Hepatocyte (in vitro differentiated cells): ENCODE measurements at regions not wholly inside any gene's neighbourhood (a gene's known extent, or its start where the extent isn't known, plus 50 kb on each side); places are given as distances from the start of the nearest gene placed in this dataset.
"Not testable (repeated sequence)": the region's sequence is repeated elsewhere in the genome, so short reads cannot be mapped to it uniquely, and the experiment has no call there.

Experiments used
- DNase-seq: peaks from one replicate; pipeline ENCODE4 v3.0.0-alpha.2; 2016; ENCODE audit warnings: low spot score
- H2AFZ ChIP-seq: fragments of 200-600 bp; sonication (generic); 2 replicates; pipeline ENCODE4 v1.6.0; 2016; ENCODE audit warnings: antibody characterized with exemption, mild to moderate bottlenecking
- H3K27ac ChIP-seq: fragments of 200-600 bp; sonication (generic); 2 replicates; pipeline ENCODE4 v1.5.1; 2016; ENCODE audit warnings: mild to moderate bottlenecking
- H3K27me3 ChIP-seq: fragments of 200-600 bp; sonication (generic); 2 replicates; pipeline ENCODE4 v1.6.1; 2016
- H3K36me3 ChIP-seq: fragments of 200-600 bp; sonication (generic); replicated peaks from 2 replicates; pipeline ENCODE4 v1.5.1; 2016; ENCODE audit warnings: low read depth; ENCODE audit not compliant: insufficient read depth
- H3K4me1 ChIP-seq: fragments of 200-600 bp; sonication (generic); 2 replicates; pipeline ENCODE4 v1.5.1; 2016; ENCODE audit warnings: mild to moderate bottlenecking, moderate library complexity; ENCODE audit not compliant: insufficient read depth
- H3K4me2 ChIP-seq: fragments of 200-600 bp; sonication (generic); 2 replicates; pipeline ENCODE4 v1.6.0; 2016
- H3K4me3 ChIP-seq: fragments of 200-600 bp; sonication (generic); 2 replicates; pipeline ENCODE4 v1.5.1; 2016; ENCODE audit warnings: mild to moderate bottlenecking
- H3K79me2 ChIP-seq: fragments of 200-600 bp; sonication (generic); 2 replicates; pipeline ENCODE4 v1.6.0; 2017; ENCODE audit warnings: mild to moderate bottlenecking
- H3K9me2 ChIP-seq: fragments of 200-600 bp; sonication (generic); replicated peaks from 2 replicates; pipeline ENCODE4 v1.6.0; 2017; ENCODE audit warnings: mild to moderate bottlenecking; ENCODE audit not compliant: insufficient read depth
- H3K9me3 ChIP-seq: fragments of 200-600 bp; sonication (generic); 2 replicates; pipeline ENCODE4 v1.5.1; 2016; ENCODE audit warnings: low read depth, mild to moderate bottlenecking
- H4K20me1 ChIP-seq: fragments of 200-600 bp; sonication (generic); 2 replicates; pipeline ENCODE4 v1.6.0; 2016; ENCODE audit warnings: mild to moderate bottlenecking; ENCODE audit not compliant: insufficient read depth, poor library complexity, severe bottlenecking
- EZH2 ChIP-seq: fragments of 200-600 bp; sonication (generic); IDR thresholded peaks from 2 replicates; pipeline ENCODE4 v1.6.1; 2016; ENCODE audit warnings: antibody characterized with exemption, mild to moderate bottlenecking, borderline replicate concordance
- EZH2phosphoT487 ChIP-seq: fragments of 200-600 bp; sonication (generic); IDR thresholded peaks from one replicate; pipeline ENCODE4 v1.6.1; 2018; ENCODE audit warnings: antibody characterized with exemption, mild to moderate bottlenecking, low read depth, moderate library complexity; ENCODE audit not compliant: unreplicated experiment, severe bottlenecking
- WGBS: methylation state at CpG from one replicate; pipeline ENCODE4 v1.1.6; 2016; ENCODE audit warnings: low lambda C conversion rate; ENCODE audit errors: missing lambda C conversion rate; 5-methylcytosine and 5-hydroxymethylcytosine counted together
- TF ChIP-seq, protein P1 (sequence below): fragments of 200-600 bp; sonication (generic); IDR thresholded peaks from 2 replicates; pipeline ENCODE4 v1.5.1; 2016; ENCODE audit warnings: antibody characterized with exemption, mild to moderate bottlenecking; ENCODE audit not compliant: poor library complexity

GRCh38 chr15:20106026-20106425, 435.6 kb downstream of the GOLGA6L6 start:
- 70% methylated on average over 2 of the region's 2 CpGs for WGBS
- Histone ChIP-seq H3K9me3 (no peaks in the 10 kb centered on the region), H3K27me3 (no peaks in the 10 kb centered on the region), H3K79me2 (no peaks in the 10 kb centered on the region), H2AFZ (no peak overlapping the region), H3K9me2 (no peaks in the 10 kb centered on the region), H3K4me2 (no peak overlapping the region), H4K20me1 (no peaks in the 10 kb centered on the region), H3K4me1 (no peaks in the 10 kb centered on the region), H3K36me3 (no peaks in the 10 kb centered on the region), H3K4me3 (no peak overlapping the region), H3K27ac (no peak overlapping the region)
- TF ChIP-seq, protein P1, sequence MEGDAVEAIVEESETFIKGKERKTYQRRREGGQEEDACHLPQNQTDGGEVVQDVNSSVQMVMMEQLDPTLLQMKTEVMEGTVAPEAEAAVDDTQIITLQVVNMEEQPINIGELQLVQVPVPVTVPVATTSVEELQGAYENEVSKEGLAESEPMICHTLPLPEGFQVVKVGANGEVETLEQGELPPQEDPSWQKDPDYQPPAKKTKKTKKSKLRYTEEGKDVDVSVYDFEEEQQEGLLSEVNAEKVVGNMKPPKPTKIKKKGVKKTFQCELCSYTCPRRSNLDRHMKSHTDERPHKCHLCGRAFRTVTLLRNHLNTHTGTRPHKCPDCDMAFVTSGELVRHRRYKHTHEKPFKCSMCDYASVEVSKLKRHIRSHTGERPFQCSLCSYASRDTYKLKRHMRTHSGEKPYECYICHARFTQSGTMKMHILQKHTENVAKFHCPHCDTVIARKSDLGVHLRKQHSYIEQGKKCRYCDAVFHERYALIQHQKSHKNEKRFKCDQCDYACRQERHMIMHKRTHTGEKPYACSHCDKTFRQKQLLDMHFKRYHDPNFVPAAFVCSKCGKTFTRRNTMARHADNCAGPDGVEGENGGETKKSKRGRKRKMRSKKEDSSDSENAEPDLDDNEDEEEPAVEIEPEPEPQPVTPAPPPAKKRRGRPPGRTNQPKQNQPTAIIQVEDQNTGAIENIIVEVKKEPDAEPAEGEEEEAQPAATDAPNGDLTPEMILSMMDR: no peak
- TF ChIP-seq EZH2phosphoT487 (no peak), EZH2 (no peak)
- DNase-seq: peak; percentile 6

GRCh38 chr15:20105011-20105990, 436.3 kb downstream of the GOLGA6L6 start:
- H3K4me2 ChIP-seq, DNase-seq: not testable (repeated sequence)

GRCh38 chr15:20104551-20104950, 437.0 kb downstream of the GOLGA6L6 start:
- 75% methylated on average over 5 of the region's 6 CpGs for WGBS
- H3K27me3 ChIP-seq, H3K9me2 ChIP-seq, H3K36me3 ChIP-seq, DNase-seq, H3K27ac ChIP-seq, H3K9me3 ChIP-seq, H3K4me3 ChIP-seq, H4K20me1 ChIP-seq, H3K4me2 ChIP-seq, H3K79me2 ChIP-seq, H2AFZ ChIP-seq, H3K4me1 ChIP-seq: not testable (repeated sequence)

More at GRCh38 chr15:20105011-20105990, 436.3 kb downstream of the GOLGA6L6 start:
- not testable (repeated sequence) for H2AFZ ChIP-seq, H3K9me2 ChIP-seq, H3K9me3 ChIP-seq, H3K4me3 ChIP-seq, H3K79me2 ChIP-seq, H3K4me1 ChIP-seq, H3K27me3 ChIP-seq, H4K20me1 ChIP-seq, H3K27ac ChIP-seq, H3K36me3 ChIP-seq
- WGBS: 76% methylated on average over 3 of the region's 3 CpGs

DNA sequence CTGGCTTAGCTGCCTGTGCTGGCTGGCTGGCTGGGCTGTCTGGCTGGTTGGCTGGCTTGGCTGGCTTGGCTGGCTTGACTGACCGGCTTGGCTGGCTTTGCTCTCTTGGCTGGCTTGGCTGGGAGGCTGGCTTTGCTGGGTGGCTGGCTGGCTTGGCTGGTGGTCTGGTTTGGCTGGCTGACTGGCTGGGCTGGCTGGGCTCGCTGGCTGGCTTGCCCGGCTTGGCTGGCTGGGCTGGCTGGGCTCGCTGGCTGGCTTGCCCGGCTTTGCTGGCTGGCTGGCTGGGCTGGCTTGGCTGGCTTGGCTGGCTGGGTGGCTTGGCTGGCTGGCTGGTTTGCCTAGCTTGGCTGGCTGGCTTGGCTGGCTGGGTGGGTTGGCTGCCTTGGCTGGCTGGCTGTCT, 438.7 kb downstream of the GOLGA6L6 start:
- H3K27ac ChIP-seq, H3K9me2 ChIP-seq, H3K27me3 ChIP-seq, H3K79me2 ChIP-seq, H3K9me3 ChIP-seq, H3K4me1 ChIP-seq, DNase-seq, H4K20me1 ChIP-seq, H3K4me3 ChIP-seq, H3K4me2 ChIP-seq, H2AFZ ChIP-seq, H3K36me3 ChIP-seq: not testable (repeated sequence)
- 92% methylated on average over 5 of the region's 5 CpGs for WGBS

DNA sequence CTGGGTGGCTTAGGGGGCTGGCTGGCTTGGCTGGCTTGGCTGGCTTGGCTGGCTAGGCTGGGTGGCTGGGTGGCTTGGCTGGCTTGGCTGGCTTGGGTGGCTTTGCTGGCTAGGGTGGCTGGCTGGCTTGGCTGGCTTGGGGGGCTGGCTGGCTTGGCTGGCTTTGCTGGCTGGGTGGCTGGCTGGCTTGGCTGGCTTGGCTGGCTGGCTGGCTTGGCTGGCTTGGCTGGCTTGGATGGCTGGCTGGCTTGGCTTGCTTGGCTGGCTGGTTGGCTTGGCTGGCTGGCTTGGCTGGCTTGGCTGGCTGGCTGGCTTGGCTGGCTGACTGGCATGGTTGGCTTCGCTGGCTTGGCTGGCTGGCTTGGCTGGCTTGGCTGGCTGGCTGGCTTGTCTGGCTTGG, 439.4 kb downstream of the GOLGA6L6 start:
- H3K9me3 ChIP-seq, H3K9me2 ChIP-seq, H3K4me2 ChIP-seq, H3K79me2 ChIP-seq, H3K4me3 ChIP-seq, DNase-seq, H3K36me3 ChIP-seq, H3K27me3 ChIP-seq, H3K27ac ChIP-seq, H4K20me1 ChIP-seq, H3K4me1 ChIP-seq, H2AFZ ChIP-seq: not testable (repeated sequence)
- WGBS: 78% methylated on average over 1 of the region's 1 CpG

DNA sequence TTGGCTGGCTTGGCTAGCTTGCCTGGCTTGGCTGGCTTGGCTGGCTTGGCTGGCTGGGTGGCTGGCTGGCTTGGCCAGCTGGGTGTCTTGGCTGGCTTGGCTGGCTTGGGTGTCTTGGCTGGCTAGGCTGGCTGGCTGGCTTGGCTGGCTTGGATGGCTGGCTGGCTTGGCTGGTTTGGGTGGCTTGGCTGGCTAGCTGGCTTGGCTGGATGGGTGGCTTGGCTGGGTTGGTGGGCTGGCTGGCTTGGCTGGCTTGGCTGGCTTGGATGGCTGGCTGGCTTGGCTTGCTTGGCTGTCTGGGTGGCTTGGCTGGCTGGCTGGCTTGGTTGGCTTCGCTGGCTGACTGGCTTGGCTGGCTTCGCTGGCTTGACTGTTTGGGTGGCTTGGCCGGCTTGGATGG, 440.3 kb downstream of the GOLGA6L6 start:
- not testable (repeated sequence) for H3K9me2 ChIP-seq, H4K20me1 ChIP-seq, H3K27me3 ChIP-seq, H3K4me3 ChIP-seq, H3K36me3 ChIP-seq, H3K79me2 ChIP-seq, DNase-seq, H3K27ac ChIP-seq, H2AFZ ChIP-seq, H3K4me2 ChIP-seq, H3K9me3 ChIP-seq, H3K4me1 ChIP-seq
- WGBS: no CpG with 5 or more reads among the region's 3 CpGs

DNA sequence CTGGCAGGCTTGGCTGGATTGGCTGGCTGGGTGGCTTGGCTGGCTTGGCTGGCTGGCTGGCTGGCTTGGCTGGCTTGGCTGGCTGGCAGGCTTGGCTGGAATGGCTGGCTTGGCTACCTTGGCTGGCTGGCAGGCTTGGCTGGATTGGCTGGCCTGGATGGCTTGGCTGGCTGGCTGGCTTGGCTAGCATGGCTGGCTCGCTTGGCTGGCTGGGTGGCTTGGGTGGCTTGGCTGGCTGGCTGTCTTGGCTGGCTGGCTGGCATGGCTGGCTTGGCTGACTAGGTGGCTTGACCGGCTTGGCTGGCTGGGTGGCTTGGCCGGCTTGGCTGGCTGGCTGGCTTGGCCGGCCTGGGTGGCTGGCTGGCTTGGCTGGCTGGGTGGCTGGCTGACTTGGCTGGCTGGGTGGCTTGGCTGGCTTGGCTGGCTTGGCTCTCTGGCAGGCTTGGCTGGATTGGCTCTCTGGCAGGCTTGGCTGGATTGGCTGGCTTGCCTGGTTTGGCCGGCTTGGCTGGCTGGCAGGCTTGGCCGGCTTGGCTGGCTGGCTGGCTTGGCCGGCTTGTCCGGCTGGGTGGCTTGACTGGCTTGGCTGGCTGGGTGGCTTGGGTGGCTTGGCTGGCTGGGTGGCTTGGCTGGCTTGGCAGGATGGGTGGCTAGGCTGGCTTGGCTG, 440.9 kb downstream of the GOLGA6L6 start:
- not testable (repeated sequence) for H3K4me3 ChIP-seq, H3K4me1 ChIP-seq, DNase-seq, H3K79me2 ChIP-seq, H3K9me2 ChIP-seq, H4K20me1 ChIP-seq, H2AFZ ChIP-seq, H3K27me3 ChIP-seq, H3K27ac ChIP-seq, H3K36me3 ChIP-seq, H3K9me3 ChIP-seq, H3K4me2 ChIP-seq
- WGBS: no CpG with 5 or more reads among the region's 8 CpGs
